Stimulated activated CD8-positive, alpha-beta memory T cell treated with anti-CD3 and anti-CD28 coated beads, Interleukin-4, amount 100 ng/mL, for 4 hours (primary cell): ENCODE measurements at regions not wholly inside any gene's neighbourhood (a gene's known extent, or its start where the extent isn't known, plus 50 kb on each side); places are given as distances from the start of the nearest gene placed in this dataset.

Experiments
- DNase-seq, 2 donors: peaks; one replicate each; pipeline ENCODE4 v3.0.0-alpha.2; 2020; ENCODE audit warnings: low read depth in 2 of 2, low spot score in 1 of 2

DNA sequence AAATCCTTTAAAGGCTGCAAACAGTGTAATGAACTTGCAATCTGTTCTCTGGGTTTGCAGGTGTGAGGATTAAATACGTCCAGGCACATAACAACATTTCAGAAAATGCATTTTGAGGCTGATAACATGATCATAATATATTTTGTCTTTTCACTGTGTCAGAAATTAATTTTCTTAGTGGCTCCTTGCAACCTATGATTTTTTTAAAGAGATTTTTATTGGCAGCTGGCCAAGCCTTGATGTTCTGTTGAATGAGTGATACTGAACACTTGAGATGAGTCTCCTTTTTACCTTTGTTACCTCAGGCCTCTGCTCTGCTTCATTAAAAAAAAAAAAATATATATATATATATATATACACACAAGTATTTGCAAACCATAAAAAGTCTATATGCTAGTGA lies 68.2 kb upstream of the TENM3 start:
- DNase-seq, result no peak

DNA sequence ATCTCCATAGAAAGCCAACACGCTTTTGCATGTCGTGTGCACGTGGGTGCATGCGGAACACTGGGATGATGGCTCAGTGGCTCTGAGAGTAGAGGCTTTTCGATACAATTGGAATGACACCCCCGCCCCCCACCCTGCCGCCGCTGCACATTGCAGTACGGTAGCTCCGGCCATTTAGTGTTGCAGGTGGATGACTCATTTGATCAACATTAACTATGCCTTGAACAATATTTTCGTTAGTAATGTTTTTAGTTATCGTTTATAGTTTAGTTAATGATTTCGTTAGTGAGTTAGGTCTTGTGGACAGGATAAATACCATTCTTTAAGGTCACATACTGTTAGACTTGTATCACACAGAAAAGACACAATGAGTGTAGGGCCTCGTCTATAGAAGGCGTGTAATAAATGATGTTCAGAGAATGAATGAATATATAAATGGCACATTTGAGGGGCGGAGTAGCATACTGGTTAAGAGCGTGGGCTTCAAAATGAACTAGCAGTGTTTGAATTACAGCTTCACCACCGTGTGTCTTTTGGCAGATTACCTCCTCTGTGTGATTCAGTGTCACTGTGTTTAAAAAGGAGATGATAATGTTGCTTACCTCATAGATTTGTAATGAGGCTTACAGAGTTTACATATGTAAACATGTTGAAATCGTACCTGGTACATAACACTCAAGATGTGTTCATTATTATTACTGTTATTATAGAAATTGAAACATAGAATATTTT lies 67.2 kb upstream of the TENM3 start:
- DNase-seq, result no peak

DNA sequence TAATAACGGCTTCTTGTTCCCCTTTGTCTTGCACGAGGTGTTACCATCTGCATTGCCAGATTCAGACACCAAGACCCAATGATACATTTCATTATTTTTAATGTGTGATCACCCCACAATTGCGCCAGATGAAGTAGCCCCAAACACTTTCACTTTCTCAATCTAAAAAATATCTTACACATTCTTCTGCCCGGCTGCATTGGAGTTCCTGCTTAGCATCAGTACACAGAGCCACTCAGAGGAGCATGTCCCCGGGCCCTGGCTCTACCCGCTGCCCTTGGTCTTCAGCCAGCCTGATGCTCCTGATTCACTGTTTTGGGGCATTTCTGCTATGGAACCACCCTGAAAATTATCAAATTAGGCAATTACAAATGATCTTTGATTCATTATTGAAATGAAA lies 66.0 kb upstream of the TENM3 start:
- DNase-seq, result no peak

DNA sequence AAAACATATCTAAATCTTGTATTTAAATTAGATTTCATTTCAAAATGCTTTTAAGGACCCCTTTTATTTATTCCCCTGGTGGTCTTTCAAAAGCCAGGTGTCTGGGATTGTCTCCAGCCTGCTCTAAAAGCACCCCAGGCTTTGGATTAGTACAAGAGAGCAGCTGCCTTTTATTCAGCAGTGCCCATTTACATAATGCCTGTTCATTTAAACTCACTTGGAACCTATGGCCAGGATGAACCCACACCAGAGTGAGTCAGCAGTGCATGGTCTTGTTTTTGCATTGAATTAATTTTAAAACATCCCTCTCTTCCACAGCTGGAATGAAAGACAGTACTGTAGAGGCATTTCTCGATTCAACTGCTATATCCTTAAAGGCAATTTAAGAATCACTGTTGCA lies 64.1 kb upstream of the TENM3 start:
- DNase-seq, result no peak

DNA sequence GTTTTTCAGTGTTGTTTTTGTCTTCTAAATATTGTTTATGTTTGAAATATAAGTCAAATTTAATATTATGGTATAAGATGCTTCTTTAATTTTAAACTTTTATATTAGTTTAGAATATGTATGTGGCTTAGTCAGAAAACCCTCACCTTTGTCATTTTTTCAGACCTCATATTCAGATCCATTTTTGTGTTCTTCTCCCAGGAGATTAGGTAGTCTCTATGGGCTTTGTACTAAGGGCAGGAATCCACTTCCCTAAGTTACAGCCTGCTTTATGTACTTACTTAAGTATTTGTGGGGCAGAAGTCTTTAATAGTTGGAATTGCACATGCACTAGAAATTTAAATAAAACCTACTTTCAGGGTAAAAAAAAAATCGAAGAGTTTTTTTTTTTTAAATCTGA lies 63.5 kb upstream of the TENM3 start:
- DNase-seq, result no peak

DNA sequence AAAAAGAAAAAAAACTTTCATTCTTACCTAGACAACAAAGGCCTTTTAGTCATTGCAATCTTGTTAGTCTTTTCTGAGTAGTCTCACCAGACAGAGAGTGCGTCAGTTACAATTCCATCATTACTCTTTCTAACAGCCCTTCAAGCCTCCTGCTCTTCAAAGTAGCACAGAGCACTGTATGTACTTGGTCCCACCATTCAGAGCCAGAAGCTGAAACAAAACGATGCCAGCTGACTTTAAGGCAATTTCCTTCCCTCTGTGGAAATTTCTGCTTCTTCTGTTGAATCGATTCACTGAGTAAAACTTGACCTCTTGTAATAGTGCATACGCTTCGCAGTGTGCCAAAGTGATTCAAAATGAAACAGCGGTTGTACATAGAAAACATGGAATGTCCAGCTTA lies 57.7 kb upstream of the TENM3 start:
- DNase-seq, result no peak

DNA sequence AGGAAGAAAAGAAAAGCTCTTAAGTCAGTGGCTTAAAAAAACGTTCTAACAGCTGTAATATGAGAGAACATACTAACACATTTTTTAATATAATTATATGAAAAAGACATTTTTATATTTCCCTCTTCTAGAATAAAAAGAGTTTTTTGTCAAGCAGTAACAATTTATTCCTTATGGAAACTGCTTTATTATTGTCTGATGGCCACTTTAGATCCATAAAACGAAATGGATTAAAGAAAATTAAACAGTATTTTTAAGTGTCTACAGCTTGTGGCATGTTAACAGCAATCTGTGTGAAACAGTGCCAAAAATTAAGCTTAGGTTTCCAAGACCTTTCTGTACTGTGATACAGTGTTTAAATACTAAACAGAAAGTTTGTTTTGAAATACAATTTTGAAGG lies 55.5 kb upstream of the TENM3 start:
- DNase-seq, result no peak

DNA sequence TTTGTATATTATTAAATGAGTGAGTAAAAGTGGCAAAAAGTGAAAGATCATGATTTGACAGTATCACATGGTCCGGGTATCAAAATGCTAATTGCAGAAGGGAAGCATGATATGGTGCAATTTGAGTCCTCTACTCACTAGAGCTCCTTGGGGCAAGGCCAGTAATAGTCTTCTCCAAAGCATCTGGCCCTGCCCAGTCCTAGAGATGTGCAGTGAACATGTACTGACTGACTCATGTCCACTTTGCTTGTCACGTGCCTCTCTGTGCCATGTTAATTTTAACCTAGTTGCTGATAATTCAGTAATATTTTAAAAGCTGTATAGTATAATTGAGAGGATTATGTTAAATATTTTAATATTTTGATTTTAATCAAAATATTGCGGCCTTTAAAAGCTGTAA lies 54.6 kb upstream of the TENM3 start:
- DNase-seq, result no peak

DNA sequence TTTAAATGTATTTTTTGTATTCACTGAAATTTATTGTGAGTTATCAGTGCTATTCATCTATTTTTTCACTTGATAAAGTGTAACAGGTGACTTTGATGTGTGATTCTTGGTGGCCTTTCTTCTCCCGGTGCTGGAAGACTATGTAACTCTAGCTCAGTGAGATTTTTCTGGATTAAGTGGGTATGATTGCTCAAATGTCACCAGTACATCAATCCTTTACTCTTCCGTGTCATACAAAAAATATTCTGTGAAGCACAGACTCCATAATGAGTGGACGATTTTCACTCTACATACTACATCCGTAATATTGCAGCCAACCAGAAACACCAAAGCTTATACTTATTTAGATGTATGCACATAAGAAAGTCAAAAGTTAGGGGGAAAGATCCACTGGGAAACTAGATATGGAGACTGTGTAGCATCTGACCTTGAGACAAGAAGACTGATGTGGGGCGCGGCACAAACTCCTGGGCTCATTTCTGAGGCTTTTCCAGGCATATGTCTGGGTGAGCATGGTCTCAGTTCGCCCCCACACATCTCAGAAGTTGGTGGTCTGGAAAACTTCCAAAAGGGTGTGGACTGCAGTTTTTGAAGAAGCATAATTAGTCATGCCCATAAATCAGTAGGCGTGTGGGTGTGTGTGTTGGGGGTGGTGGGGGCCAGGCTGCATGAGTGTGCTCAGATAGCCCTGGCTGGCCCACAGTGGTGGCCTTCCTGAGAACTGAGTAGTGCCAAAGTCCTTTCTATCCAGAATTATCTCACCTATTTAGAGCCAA lies 53.9 kb upstream of the TENM3 start:
- DNase-seq, result no peak

DNA sequence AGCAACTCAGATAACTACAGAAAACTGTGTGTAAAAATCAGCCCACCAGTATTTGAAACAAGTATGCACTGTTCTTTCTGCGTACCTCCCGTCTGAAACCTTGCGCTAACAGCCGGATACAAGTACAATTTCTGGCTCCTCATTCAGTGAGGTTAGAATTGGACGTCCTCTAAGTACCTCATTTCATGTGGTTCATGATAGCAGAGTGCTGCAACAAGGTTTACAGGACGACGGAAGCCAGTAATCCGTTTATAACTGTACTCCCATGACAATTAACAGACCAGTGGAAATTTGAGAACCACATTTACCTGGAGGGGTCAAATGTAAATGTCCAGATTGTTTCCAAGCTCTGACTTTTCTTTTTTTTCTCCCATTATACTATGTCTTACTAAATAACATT lies 52.9 kb upstream of the TENM3 start:
- DNase-seq, result no peak

DNA sequence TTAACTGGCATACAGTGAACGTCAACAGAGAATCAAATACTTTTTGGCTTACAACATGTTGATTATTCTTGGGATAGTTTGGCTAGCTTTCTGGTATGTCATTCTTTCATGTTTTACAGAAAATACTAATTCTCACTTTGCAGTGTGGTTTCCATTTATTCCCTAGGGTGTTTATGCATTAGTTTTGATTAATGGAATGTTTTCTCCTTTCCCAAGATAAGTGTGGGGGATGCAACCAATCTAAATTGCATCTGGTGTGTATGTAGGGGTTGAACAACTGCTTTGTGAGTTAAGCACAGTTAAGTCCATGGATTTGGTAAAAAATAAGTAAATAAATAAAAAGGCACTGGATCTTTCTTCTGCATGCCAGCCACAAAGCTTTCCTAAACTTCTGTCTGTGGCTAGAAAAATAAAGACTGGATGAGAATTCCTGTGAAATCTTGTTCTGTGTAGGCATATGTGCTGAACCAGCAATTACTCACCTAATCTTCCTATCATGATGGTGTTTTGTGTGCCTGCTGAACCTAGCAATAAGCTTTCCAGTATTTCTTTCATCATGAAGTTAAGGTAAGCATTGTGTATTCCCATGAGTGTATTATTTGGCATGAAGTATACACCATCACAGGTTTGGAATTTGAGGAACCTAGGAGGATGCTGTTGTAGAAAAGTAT lies 50.6 kb upstream of the TENM3 start:
- DNase-seq, result no peak

DNA sequence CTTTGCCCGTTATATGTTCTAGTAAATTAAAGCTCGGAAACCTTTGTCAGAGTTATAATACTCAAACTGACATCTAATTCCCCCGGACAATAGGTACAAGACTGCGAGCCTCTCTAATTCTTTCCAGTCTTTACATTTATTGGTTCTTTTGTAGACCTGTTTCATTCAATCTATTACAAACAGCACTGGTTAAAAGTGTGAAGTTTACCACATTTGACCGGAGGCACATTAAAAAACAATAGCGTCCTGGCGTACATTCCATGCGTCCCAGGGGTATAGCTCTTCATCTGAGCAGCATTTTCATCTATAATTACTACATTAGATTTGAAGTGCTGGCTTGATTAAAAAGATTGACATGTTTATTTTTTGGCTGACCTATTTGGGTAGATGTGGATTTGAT lies 49.9 kb upstream of the TENM3 start:
- no peak for DNase-seq
